Fibroblast of villous mesenchyme (primary cell): ENCODE measurements at regions not wholly inside any gene's neighbourhood (a gene's known extent, or its start where the extent isn't known, plus 50 kb on each side); places are given as distances from the start of the nearest gene placed in this dataset.

Source experiments
- DNase-seq: peaks from one replicate; pipeline ENCODE4 v3.0.0-alpha.2; 2010; ENCODE audit warnings: low read depth
- H3K4me3 ChIP-seq: 2 replicates; pipeline ENCODE4 v1.5.1; 2011; ENCODE audit warnings: low read depth, mild to moderate bottlenecking, low read length
- CTCF ChIP-seq: IDR thresholded peaks from 2 replicates; pipeline ENCODE4 v1.5.1; 2012; ENCODE audit warnings: low read depth, mild to moderate bottlenecking, low read length; ENCODE audit not compliant: insufficient read depth

DNA sequence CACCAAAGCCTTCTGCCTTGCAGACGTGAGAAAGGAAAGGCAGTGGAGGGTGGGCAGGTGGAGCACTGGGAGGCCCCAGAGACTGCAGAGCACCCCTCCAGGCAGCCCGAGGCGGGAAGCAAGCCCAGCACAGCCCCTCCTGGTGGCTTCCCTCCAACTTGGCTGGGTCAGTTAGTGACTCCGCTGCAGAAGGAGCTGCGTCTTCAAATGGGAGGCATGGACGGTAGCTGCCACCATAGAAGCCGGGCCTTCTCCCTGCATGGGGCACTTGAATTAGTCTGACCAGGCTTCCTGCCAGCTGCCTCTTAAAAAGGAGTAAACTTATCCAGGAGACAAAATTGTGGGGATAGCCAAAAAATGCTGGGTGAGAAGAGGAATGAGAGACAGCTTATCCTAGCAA is 88.0 kb upstream of the RPS6KA2 start:
- no peak overlapping the region for H3K4me3 ChIP-seq
- no peak for DNase-seq
- no peak for TF ChIP-seq CTCF

DNA sequence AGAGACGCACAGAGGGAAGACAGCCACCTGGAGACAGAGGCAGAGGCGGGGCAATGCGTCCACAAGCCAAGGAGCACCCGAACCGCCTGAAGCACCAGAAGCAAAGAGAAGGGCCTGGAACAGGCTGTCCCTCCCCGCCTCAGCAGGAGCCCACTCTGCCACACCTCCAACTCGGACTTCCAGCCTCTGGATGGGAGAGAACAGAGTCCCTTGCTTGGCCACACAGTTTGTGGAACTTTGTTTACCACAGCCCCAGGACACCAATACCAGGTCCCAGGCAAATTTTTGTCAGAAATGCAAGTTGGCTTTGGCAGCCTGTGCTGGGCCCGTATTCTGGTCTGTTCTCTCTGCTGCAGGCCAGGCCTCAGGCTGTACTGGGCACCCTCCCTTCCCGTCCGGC is 87.5 kb upstream of the RPS6KA2 start:
- no peak overlapping the region for H3K4me3 ChIP-seq
- no peak for DNase-seq
- no peak for TF ChIP-seq CTCF

GRCh38 chr6:166714187-166714510 is 87.1 kb upstream of the RPS6KA2 start:
- no peak overlapping the region for H3K4me3 ChIP-seq
- TF ChIP-seq CTCF: no peak
- DNase-seq: no peak

DNA sequence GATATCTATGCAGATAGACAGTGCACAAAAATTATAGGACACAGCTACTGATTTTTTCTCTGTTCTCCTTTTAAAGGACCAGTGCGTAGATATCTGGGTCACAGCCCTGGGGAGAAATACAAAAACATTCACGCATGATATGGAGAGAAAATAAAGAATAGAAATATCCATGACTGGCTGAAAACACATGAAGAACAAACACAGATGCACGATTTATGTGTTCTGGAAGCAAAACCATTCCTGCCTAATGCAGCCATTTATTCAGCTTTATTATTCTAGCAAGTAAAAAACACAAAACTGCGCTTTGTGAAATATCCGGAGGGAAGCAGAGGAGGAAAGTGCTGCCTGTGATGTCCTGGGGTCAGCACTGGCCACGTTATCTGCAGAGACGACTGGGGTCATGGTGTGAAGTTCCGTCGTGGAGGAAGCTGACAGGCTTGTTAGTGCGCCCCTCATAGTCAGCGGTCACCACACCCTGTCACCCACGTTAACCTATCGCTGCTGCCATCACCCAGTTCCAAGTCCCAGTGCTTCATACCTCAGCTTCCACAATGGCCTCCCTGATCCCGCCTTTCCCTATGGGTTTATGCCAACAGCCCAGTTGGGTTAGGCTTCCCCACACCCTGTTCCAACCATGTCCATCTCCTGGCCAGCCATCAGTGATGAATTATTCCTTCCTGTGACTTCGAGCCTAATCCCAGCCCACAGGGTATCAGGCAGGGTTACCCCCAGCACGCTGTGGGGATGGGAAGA is 86.6 kb upstream of the RPS6KA2 start:
- H3K4me3 ChIP-seq: no peak overlapping the region
- no peak for TF ChIP-seq CTCF
- DNase-seq: no peak

- H3K4me3 ChIP-seq: no peak overlapping the region
- no peak for DNase-seq
- no peak for TF ChIP-seq CTCF
Observed at GRCh38 chr6:166712286-166713228, 85.5 kb upstream of the RPS6KA2 start.

DNA sequence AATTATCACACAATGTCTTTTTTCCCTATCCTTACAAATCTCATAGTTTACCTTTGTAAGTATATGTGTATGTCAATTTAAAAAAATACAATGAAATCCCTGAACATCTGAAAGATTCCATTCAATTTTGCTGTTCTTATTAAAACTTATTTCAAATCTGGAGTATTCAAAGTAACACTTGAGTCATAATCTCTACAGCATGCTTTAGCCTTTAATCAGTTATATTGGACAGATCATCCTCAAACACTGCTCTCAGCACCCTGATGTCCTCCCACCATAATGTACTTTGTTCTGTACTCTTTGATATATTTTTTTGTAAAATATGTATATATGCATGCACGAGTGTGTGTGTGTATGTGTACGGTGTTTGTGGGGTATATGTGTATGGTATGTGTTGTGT is 83.0 kb upstream of the RPS6KA2 start:
- H3K4me3 ChIP-seq: no peak overlapping the region
- DNase-seq: no peak
- no peak for TF ChIP-seq CTCF

DNA sequence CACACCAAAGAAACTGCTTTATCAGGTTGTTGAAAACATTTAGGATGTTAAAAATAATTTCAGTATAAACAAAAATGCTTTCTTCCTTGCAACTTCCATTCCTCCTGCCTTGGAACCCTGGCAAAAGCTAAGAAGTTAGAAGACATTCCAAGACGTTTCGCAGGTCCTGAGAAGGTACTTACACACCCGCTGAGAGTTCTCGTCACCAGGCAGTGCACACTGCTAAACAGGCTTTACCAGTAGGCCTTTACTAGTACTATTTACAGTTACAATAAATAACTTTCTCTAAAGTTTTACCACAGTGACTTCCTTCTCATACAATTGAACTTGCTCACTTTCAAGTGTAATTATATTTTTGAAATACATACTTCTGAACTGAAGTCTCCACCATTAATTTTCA is 81.4 kb upstream of the RPS6KA2 start:
- no peak overlapping the region for H3K4me3 ChIP-seq
- no peak for TF ChIP-seq CTCF
- no peak for DNase-seq
